Sigmoid colon (tissue), 6 donors: ENCODE measurements at regions not wholly inside any gene's neighbourhood (a gene's known extent, or its start where the extent isn't known, plus 50 kb on each side); places are given as distances from the start of the nearest gene placed in this dataset.

Source experiments
- DNase-seq: peaks from one replicate; pipeline ENCODE4 v3.0.0-alpha.2; 2019
- H3K27ac ChIP-seq, 4 donors: fragments of 200-600 bp; sonication (generic); one replicate each; pipeline ENCODE4 v1.5.1; 2016 to 2019; ENCODE audit warnings: mild to moderate bottlenecking in 1 of 4
- H3K27me3 ChIP-seq, 3 donors: fragments of 200-600 bp; sonication (generic); one replicate each; pipeline ENCODE4 v1.5.1; 2019; ENCODE audit warnings: mild to moderate bottlenecking in 1 of 3
- H3K36me3 ChIP-seq, 4 donors: fragments of 200-600 bp; sonication (generic); one replicate each; pipeline ENCODE4 v1.5.1; 2016 to 2019
- H3K4me1 ChIP-seq, 4 donors: fragments of 200-600 bp; sonication (generic); one replicate each; pipeline ENCODE4 v1.5.1; 2017 to 2019
- H3K4me3 ChIP-seq, 4 donors: fragments of 200-600 bp; sonication (generic); one replicate each; pipeline ENCODE4 v1.5.1; 2017 to 2019; ENCODE audit warnings: mild to moderate bottlenecking in 2 of 4, moderate library complexity in 1 of 4
- H3K9me3 ChIP-seq, 4 donors: fragments of 200-600 bp in 3 of 4; sonication (generic) in 3 of 4; one replicate each; pipeline versions ENCODE4 v1.5.1 to v1.6.1; 2013 to 2019
- EP300 ChIP-seq, 4 donors: sonication (generic); formaldehyde crosslinking; IDR thresholded peaks; one replicate each; pipeline ENCODE4 v1.6.1; 2017; ENCODE audit warnings: antibody characterized with exemption in 4 of 4
- POLR2A ChIP-seq, 2 donors: fragments of 450-650 bp; IDR thresholded peaks; one replicate each; pipeline ENCODE4 v1.6.1; 2016; ENCODE audit warnings: antibody characterized with exemption in 2 of 2, mild to moderate bottlenecking in 2 of 2, moderate library complexity in 2 of 2
- POLR2AphosphoS5 ChIP-seq, 4 donors: sonication (generic); formaldehyde crosslinking; IDR thresholded peaks; one replicate each; pipeline ENCODE4 v1.6.1; 2017; ENCODE audit warnings: antibody characterized with exemption in 4 of 4
- WGBS, 2 donors: extraction: QIAGEN DNeasy Blood & Tissue Kit; methylation state at CpG; one replicate each; pipeline ENCODE4 v1.1.7; 2013; 5-methylcytosine and 5-hydroxymethylcytosine counted together
- intact Hi-C: fragments of 100-400 bp; cut with DNase I; formaldehyde crosslinking; loops from one replicate; pipeline ENCODE4 v1.15.1; 2023
- TF ChIP-seq, protein P1 (sequence below), 4 experiments: fragments of 450-650 bp in 3 of 4; fragments of 200-600 bp in 1 of 4; IDR thresholded peaks; one replicate each; pipeline ENCODE4 v1.5.1; 2016 to 2019; ENCODE audit warnings: antibody characterized with exemption in 4 of 4, mild to moderate bottlenecking in 3 of 4, moderate library complexity in 2 of 4
- donor health status: healthy with polysubstance abuse.
- donor health status: healthy.

DNA sequence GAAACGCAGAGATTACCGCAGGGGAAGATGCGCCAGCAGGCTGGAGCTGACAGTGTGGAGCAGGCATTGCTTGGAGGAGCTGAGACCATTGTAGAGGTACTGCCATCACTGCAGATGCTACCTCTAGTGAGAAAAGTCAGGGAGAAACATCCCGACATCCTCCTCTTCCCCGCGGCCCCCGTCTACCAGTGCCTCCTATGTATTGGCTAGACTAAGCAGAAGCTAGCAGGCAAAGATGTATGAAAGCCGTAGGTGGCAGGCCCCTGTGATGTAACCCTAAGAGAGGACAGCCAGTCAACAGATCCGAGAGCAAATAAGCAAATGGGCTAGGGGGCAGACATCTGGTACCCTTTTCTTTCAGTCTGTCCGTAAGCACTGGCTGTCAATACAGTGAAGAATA, 115.5 kb upstream of the ACTBL2 start:
- intact Hi-C loops, result no loop called here
- H3K4me3 ChIP-seq, result no peak overlapping the region
- TF ChIP-seq, protein P1, sequence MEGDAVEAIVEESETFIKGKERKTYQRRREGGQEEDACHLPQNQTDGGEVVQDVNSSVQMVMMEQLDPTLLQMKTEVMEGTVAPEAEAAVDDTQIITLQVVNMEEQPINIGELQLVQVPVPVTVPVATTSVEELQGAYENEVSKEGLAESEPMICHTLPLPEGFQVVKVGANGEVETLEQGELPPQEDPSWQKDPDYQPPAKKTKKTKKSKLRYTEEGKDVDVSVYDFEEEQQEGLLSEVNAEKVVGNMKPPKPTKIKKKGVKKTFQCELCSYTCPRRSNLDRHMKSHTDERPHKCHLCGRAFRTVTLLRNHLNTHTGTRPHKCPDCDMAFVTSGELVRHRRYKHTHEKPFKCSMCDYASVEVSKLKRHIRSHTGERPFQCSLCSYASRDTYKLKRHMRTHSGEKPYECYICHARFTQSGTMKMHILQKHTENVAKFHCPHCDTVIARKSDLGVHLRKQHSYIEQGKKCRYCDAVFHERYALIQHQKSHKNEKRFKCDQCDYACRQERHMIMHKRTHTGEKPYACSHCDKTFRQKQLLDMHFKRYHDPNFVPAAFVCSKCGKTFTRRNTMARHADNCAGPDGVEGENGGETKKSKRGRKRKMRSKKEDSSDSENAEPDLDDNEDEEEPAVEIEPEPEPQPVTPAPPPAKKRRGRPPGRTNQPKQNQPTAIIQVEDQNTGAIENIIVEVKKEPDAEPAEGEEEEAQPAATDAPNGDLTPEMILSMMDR (IDR thresholded peaks at IDR 0.05), result no peak
- no peak for TF ChIP-seq POLR2A (IDR thresholded peaks at IDR 0.05)
- TF ChIP-seq EP300 (IDR thresholded peaks at IDR 0.05), result no peak
- TF ChIP-seq POLR2AphosphoS5 (IDR thresholded peaks at IDR 0.05), result no peak
- H3K9me3 ChIP-seq, result no peaks in the 10 kb centered on the region
- no peaks in the 10 kb centered on the region for H3K4me1 ChIP-seq
- H3K27ac ChIP-seq, result peak overlapping the region in 2 of 4 donors; percentile 5 to 11
- WGBS, 2 donors, result 89 to 92% methylated on average over 10 of the region's 10 CpGs
- H3K36me3 ChIP-seq, result no peaks in the 10 kb centered on the region
- H3K27me3 ChIP-seq, result no peaks in the 10 kb centered on the region
- DNase-seq, result no peak

GRCh38 chr5:57595523-57595991, 112.9 kb upstream of the ACTBL2 start:
- H3K27ac ChIP-seq, result no peak overlapping the region
- DNase-seq, result no peak
- H3K36me3 ChIP-seq, result no peaks in the 10 kb centered on the region
- no peaks in the 10 kb centered on the region for H3K9me3 ChIP-seq
- intact Hi-C loops, result no loop called here
- TF ChIP-seq EP300 (IDR thresholded peaks at IDR 0.05) (no peak), POLR2A (IDR thresholded peaks at IDR 0.05) (no peak), POLR2AphosphoS5 (IDR thresholded peaks at IDR 0.05) (no peak)
- TF ChIP-seq, protein P1 (IDR thresholded peaks at IDR 0.05), result no peak
- H3K4me3 ChIP-seq, result no peak overlapping the region
- WGBS, 2 donors, result 43 to 65% methylated on average over 1 of the region's 1 CpG
- no peaks in the 10 kb centered on the region for H3K27me3 ChIP-seq
- H3K4me1 ChIP-seq, result no peaks in the 10 kb centered on the region

DNA sequence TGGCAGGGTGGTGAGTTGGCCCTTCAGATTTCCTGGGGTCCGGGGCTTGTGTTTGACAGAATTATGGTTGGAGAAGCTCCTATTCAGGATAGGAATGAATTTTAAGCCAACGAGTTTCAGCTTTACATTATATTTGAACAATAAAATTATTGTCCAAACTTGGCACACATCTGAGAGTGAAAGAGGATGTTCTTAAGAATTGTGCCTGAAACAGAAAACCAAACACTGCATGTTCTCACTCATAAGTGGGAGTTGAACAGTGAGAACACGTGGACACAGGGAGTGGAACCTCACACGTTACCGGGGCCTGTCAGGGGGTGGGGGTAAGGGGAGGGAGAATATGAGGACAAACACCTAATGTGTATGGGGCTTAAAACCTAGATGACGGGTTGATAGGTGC, 111.8 kb upstream of the ACTBL2 start:
- no peak overlapping the region for H3K4me3 ChIP-seq
- intact Hi-C loops, result no loop called here
- DNase-seq, result no peak
- no peak overlapping the region for H3K27ac ChIP-seq
- no peaks in the 10 kb centered on the region for H3K9me3 ChIP-seq
- 57 to 69% methylated on average over 6 of the region's 6 CpGs for WGBS, 2 donors
- H3K36me3 ChIP-seq, result no peaks in the 10 kb centered on the region
- H3K27me3 ChIP-seq, result no peaks in the 10 kb centered on the region
- TF ChIP-seq POLR2AphosphoS5 (IDR thresholded peaks at IDR 0.05), result no peak
- no peak for TF ChIP-seq POLR2A (IDR thresholded peaks at IDR 0.05)
- no peak for TF ChIP-seq EP300 (IDR thresholded peaks at IDR 0.05)
- TF ChIP-seq, protein P1 (IDR thresholded peaks at IDR 0.05), result no peak
- no peaks in the 10 kb centered on the region for H3K4me1 ChIP-seq

DNA sequence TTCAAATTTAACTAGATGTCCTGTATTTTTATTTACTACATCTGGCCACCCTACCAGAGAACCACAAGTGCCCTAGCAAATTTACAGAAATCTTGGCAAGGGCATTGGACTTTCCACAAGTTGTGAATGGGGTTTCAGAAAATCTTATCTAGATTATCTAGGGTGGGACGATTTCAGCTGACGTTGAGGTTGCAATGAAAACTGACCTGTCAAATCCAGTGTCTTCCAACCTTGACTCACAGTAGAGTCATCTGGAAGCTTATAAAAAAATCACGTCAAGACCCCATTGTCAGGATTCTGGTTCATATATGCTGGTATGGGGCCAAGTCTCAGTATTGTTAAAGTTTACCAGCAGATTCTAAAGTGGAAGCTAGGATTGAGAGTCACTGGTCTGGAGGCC, 109.6 kb upstream of the ACTBL2 start:
- intact Hi-C loops, result no loop called here
- no peak for DNase-seq
- WGBS, 2 donors, result 71 to 82% methylated on average over 3 of the region's 3 CpGs
- Histone ChIP-seq H3K27ac (no peak overlapping the region), H3K4me3 (no peak overlapping the region), H3K36me3 (no peaks in the 10 kb centered on the region), H3K27me3 (no peaks in the 10 kb centered on the region), H3K9me3 (no peaks in the 10 kb centered on the region), H3K4me1 (no peaks in the 10 kb centered on the region)
- no peak for TF ChIP-seq POLR2AphosphoS5 (IDR thresholded peaks at IDR 0.05)
- TF ChIP-seq, protein P1 (IDR thresholded peaks at IDR 0.05), result no peak
- no peak for TF ChIP-seq POLR2A (IDR thresholded peaks at IDR 0.05)
- no peak for TF ChIP-seq EP300 (IDR thresholded peaks at IDR 0.05)

DNA sequence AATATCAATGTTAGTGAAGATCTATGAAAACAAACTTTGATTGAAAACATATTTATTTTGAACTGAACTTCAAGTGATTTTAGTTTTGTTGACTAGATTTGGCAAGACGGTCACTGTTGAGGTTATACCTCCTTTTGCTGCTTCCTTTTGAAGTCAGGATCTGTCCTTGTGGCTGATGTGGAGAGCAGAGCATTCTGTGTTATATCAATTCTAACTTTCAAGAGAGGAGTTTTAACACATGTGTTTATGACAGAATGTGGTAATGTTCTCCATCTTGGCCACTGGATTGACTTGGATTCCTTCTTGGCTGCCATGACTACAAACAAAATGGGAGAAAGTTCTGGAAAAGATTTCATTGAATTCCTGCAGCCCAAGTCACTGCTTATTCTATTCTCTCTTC, 104.0 kb upstream of the ACTBL2 start:
- intact Hi-C loops, result no loop called here
- Histone ChIP-seq H3K4me1 (peaks cover 0 to 3% (median 0%) of the 10 kb centered on the region in 4 donors), H3K4me3 (no peak overlapping the region), H3K36me3 (no peaks in the 10 kb centered on the region), H3K27me3 (no peaks in the 10 kb centered on the region), H3K27ac (no peak overlapping the region), H3K9me3 (no peaks in the 10 kb centered on the region)
- DNase-seq, result no peak
- TF ChIP-seq, protein P1 (IDR thresholded peaks at IDR 0.05), result no peak
- TF ChIP-seq POLR2AphosphoS5 (IDR thresholded peaks at IDR 0.05), result peak in 2 of 4 donors; percentile 32 to 47
- WGBS, 2 donors, result 81 to 95% methylated on average over 1 of the region's 1 CpG
